AG04450 (cell line): ENCODE measurements at regions not wholly inside any gene's neighbourhood (a gene's known extent, or its start where the extent isn't known, plus 50 kb on each side); places are given as distances from the start of the nearest gene placed in this dataset.

Source experiments
- CTCF ChIA-PET: fragments of 300-600, 350-600 bp; formaldehyde crosslinking; extraction: SDS; loops from one replicate; lab custom pipeline; 2022; ENCODE audit warnings: antibody characterized with exemption, inconsistent platforms; lab: Charles Lee
- POLR2A ChIA-PET: fragments of 350-600 bp; formaldehyde crosslinking; extraction: SDS; loops from one replicate; lab custom pipeline; 2021; ENCODE audit warnings: antibody characterized with exemption, inconsistent platforms; lab: Yijun Ruan, JAX
- DNase-seq: peaks from one replicate; pipeline ENCODE4 v3.0.0-alpha.2; 2011; ENCODE audit warnings: low read depth, low spot score
- H3K27ac ChIP-seq: one replicate; pipeline ENCODE4 v1.5.1; 2012; ENCODE audit warnings: low read depth, low read length, control low read depth
- H3K27me3 ChIP-seq: one replicate; pipeline ENCODE4 v1.6.0; 2012; ENCODE audit warnings: low read length; ENCODE audit not compliant: control insufficient read depth, insufficient read depth
- H3K4me3 ChIP-seq: 2 replicates; pipeline ENCODE4 v1.5.1; 2011; ENCODE audit warnings: mild to moderate bottlenecking, low read depth, low read length, control low read depth
- H3K9me3 ChIP-seq: 2 replicates; pipeline ENCODE4 v1.5.1; 2012; ENCODE audit warnings: low read length; ENCODE audit not compliant: control insufficient read depth, insufficient read depth
- CTCF ChIP-seq: IDR thresholded peaks from 2 replicates; pipeline ENCODE4 v1.5.1; 2011; ENCODE audit warnings: low read depth, low read length, control low read depth, inconsistent platforms

GRCh38 chr11:15473954-15474837 is 359.5 kb downstream of the INSC start:
- TF ChIP-seq CTCF, result no peak
- DNase-seq, result no peak
- H3K27me3 ChIP-seq, result no peaks in the 10 kb centered on the region
- ChIA-PET POLR2A (no interaction called here), CTCF (no interaction called here)
- H3K9me3 ChIP-seq, result no peaks in the 10 kb centered on the region
- H3K27ac ChIP-seq, result no peak overlapping the region
- H3K4me3 ChIP-seq, result no peak overlapping the region

- no peak overlapping the region for H3K4me3 ChIP-seq
- H3K27ac ChIP-seq, result no peak overlapping the region
- ChIA-PET POLR2A (no interaction called here), CTCF (no interaction called here)
- DNase-seq, result no peak
- no peaks in the 10 kb centered on the region for H3K27me3 ChIP-seq
- TF ChIP-seq CTCF, result no peak
- H3K9me3 ChIP-seq, result no peaks in the 10 kb centered on the region
Measured at GRCh38 chr11:15476371-15476917, 361.7 kb downstream of the INSC start.

GRCh38 chr11:15481871-15482270 is 367.1 kb downstream of the INSC start:
- POLR2A ChIA-PET, result no interaction called here
- no peaks in the 10 kb centered on the region for H3K27me3 ChIP-seq
- H3K4me3 ChIP-seq, result no peak overlapping the region
- no peak for DNase-seq
- TF ChIP-seq CTCF, result no peak
- CTCF ChIA-PET, result no interaction called here
- H3K27ac ChIP-seq, result no peak overlapping the region
- H3K9me3 ChIP-seq, result no peaks in the 10 kb centered on the region

GRCh38 chr11:15483205-15483604 is 368.5 kb downstream of the INSC start:
- Histone ChIP-seq H3K9me3 (no peaks in the 10 kb centered on the region), H3K4me3 (no peak overlapping the region), H3K27ac (no peak overlapping the region), H3K27me3 (no peaks in the 10 kb centered on the region)
- TF ChIP-seq CTCF, result no peak
- POLR2A ChIA-PET, result no interaction called here
- DNase-seq, result no peak
- CTCF ChIA-PET, result no interaction called here

- H3K27me3 ChIP-seq, result no peaks in the 10 kb centered on the region
- DNase-seq, result no peak
- H3K9me3 ChIP-seq, result no peaks in the 10 kb centered on the region
- no peak for TF ChIP-seq CTCF
- ChIA-PET POLR2A (no interaction called here), CTCF (no interaction called here)
- H3K4me3 ChIP-seq, result no peak overlapping the region
- no peak overlapping the region for H3K27ac ChIP-seq
Measured at GRCh38 chr11:15484398-15484797, 369.7 kb downstream of the INSC start.
